H9 (cell line): ENCODE measurements at regions not wholly inside any gene's neighbourhood (a gene's known extent, or its start where the extent isn't known, plus 50 kb on each side); places are given as distances from the start of the nearest gene placed in this dataset.

ENCODE experiments used
- DNase-seq: peaks from one replicate; pipeline ENCODE4 v3.0.0-alpha.2; 2017
- H2AFZ ChIP-seq: one replicate; pipeline ENCODE4 v1.6.1; 2013; ENCODE audit warnings: mild to moderate bottlenecking, low read length, control low read depth, moderate library complexity
- H2AK5ac ChIP-seq: 2 replicates; pipeline ENCODE4 v1.6.1; 2013; ENCODE audit warnings: low read length, control low read depth, mixed read lengths; ENCODE audit not compliant: insufficient read length
- H2BK120ac ChIP-seq: one replicate; pipeline ENCODE4 v1.6.1; 2013; ENCODE audit warnings: low read depth, mild to moderate bottlenecking, low read length, control low read depth, inconsistent platforms; ENCODE audit not compliant: poor library complexity, severe bottlenecking
- H2BK12ac ChIP-seq: 2 replicates; pipeline ENCODE4 v1.6.1; 2013; ENCODE audit warnings: low read length, control low read depth, mixed read lengths, low read depth; ENCODE audit not compliant: insufficient read length
- H2BK15ac ChIP-seq: 2 replicates; pipeline ENCODE4 v1.6.1; 2013; ENCODE audit warnings: low read depth, low read length, control low read depth
- H2BK20ac ChIP-seq: one replicate; pipeline ENCODE4 v1.6.1; 2013; ENCODE audit warnings: low read depth, mild to moderate bottlenecking, low read length, control low read depth, inconsistent platforms; ENCODE audit not compliant: poor library complexity, severe bottlenecking
- H2BK5ac ChIP-seq: 2 replicates; pipeline ENCODE4 v1.6.1; 2013; ENCODE audit warnings: low read length, control low read depth, mixed read lengths; ENCODE audit not compliant: insufficient read length
- H3K14ac ChIP-seq: 2 replicates; pipeline ENCODE4 v1.6.1; 2013; ENCODE audit warnings: low read length, control low read depth; ENCODE audit not compliant: insufficient read depth
- H3K18ac ChIP-seq: 2 replicates; pipeline ENCODE4 v1.6.1; 2013; ENCODE audit warnings: low read depth, mild to moderate bottlenecking, mixed read lengths, low read length, control low read depth; ENCODE audit not compliant: insufficient read length
- H3K23ac ChIP-seq: 2 replicates; pipeline ENCODE4 v1.6.1; 2013; ENCODE audit warnings: low read length, control low read depth, mixed read lengths, low read depth; ENCODE audit not compliant: insufficient read length
- H3K23me2 ChIP-seq: 2 replicates; pipeline ENCODE4 v1.6.1; 2013; ENCODE audit warnings: low read depth, mild to moderate bottlenecking, mixed read lengths, low read length, control low read depth; ENCODE audit not compliant: insufficient read length, poor library complexity, severe bottlenecking
- H3K27ac ChIP-seq: 2 replicates; pipeline ENCODE4 v1.5.1; 2013; ENCODE audit warnings: low read length, control low read depth, mixed read lengths, low read depth; ENCODE audit not compliant: insufficient read length
- H3K27me3 ChIP-seq: 2 replicates; pipeline ENCODE4 v1.6.1; 2013; ENCODE audit warnings: low read length, control low read depth, inconsistent platforms; ENCODE audit not compliant: insufficient read depth
- H3K4ac ChIP-seq: 2 replicates; pipeline ENCODE4 v1.6.1; 2013; ENCODE audit warnings: low read depth, mild to moderate bottlenecking, control low read depth, inconsistent platforms, low read length, moderate library complexity
- H3K4me1 ChIP-seq: 2 replicates; pipeline ENCODE4 v1.6.1; 2013; ENCODE audit warnings: low read length, control low read depth, inconsistent platforms; ENCODE audit not compliant: insufficient read depth
- H3K4me2 ChIP-seq: 2 replicates; pipeline ENCODE4 v1.6.1; 2013; ENCODE audit warnings: low read length, control low read depth, mixed read lengths; ENCODE audit not compliant: insufficient read length, insufficient read depth
- H3K56ac ChIP-seq: 2 replicates; pipeline ENCODE4 v1.6.1; 2013; ENCODE audit warnings: low read depth, mild to moderate bottlenecking, mixed read lengths, low read length, control low read depth; ENCODE audit not compliant: insufficient read length
- H3K79me1 ChIP-seq: 2 replicates; pipeline ENCODE4 v1.6.1; 2013; ENCODE audit warnings: low read depth, mild to moderate bottlenecking, moderate library complexity, low read length, control low read depth, inconsistent platforms; ENCODE audit not compliant: insufficient read depth, poor library complexity, severe bottlenecking
- H3K79me2 ChIP-seq: 2 replicates; pipeline ENCODE4 v1.6.1; 2013; ENCODE audit warnings: low read length, control low read depth, inconsistent platforms; ENCODE audit not compliant: insufficient read depth
- H3K9ac ChIP-seq: 2 replicates; pipeline ENCODE4 v1.6.1; 2013; ENCODE audit warnings: low read length, control low read depth, mixed read lengths; ENCODE audit not compliant: insufficient read length; ENCODE audit errors: extremely low read depth
- H3K9me3 ChIP-seq: one replicate; pipeline ENCODE4 v1.6.1; 2013; ENCODE audit warnings: low read depth, low read length, inconsistent platforms; ENCODE audit not compliant: control insufficient read depth
- H3T11ph ChIP-seq: one replicate; pipeline ENCODE4 v1.6.1; 2013; ENCODE audit warnings: mild to moderate bottlenecking, low read length, control low read depth, inconsistent platforms
- H4K20me1 ChIP-seq: one replicate; pipeline ENCODE4 v1.6.1; 2013; ENCODE audit not compliant: control insufficient read depth, insufficient read length, insufficient read depth
- H4K5ac ChIP-seq: 2 replicates; pipeline ENCODE4 v1.6.1; 2013; ENCODE audit warnings: low read depth, mild to moderate bottlenecking, mixed read lengths, low read length, control low read depth; ENCODE audit not compliant: insufficient read length
- H4K8ac ChIP-seq: replicated peaks from 2 replicates; pipeline ENCODE4 v1.6.1; 2013; ENCODE audit warnings: low read length, control low read depth, mixed read lengths, low read depth; ENCODE audit not compliant: insufficient read length
- H4K91ac ChIP-seq: 2 replicates; pipeline ENCODE4 v1.6.1; 2013; ENCODE audit warnings: low read depth, mild to moderate bottlenecking, moderate library complexity, mixed read lengths, low read length, control low read depth; ENCODE audit not compliant: insufficient read length
- H3K27ac Mint-ChIP-seq, 3 experiments: 2 replicates in 2 of 3; 3 replicates in 1 of 3; pipeline ENCODE4 v1.8.0; 2020 to 2021; ENCODE audit warnings: mixed read lengths in 3 of 3, mild to moderate bottlenecking in 1 of 3, moderate library complexity in 1 of 3
- H3K27me3 Mint-ChIP-seq: 2 replicates; pipeline ENCODE4 v1.8.0; 2021; ENCODE audit warnings: low read depth, mild to moderate bottlenecking, moderate library complexity, mixed read lengths
- H3K36me3 Mint-ChIP-seq, 3 experiments: 2 replicates in 2 of 3; 3 replicates in 1 of 3; pipeline ENCODE4 v1.8.0; 2020 to 2021; ENCODE audit warnings: low read depth in 3 of 3, mixed read lengths in 3 of 3; ENCODE audit not compliant: insufficient read depth in 1 of 3
- H3K4me1 Mint-ChIP-seq, 2 experiments: 2 replicates each; pipeline ENCODE4 v1.8.0; 2020; ENCODE audit warnings: mixed read lengths in 2 of 2
- H3K4me3 Mint-ChIP-seq, 2 experiments: 2 replicates in 1 of 2; 3 replicates in 1 of 2; pipeline ENCODE4 v1.8.0; 2020 to 2021; ENCODE audit warnings: mild to moderate bottlenecking in 2 of 2, mixed read lengths in 2 of 2, moderate library complexity in 1 of 2
- H3K9me3 Mint-ChIP-seq, 2 experiments: 2 replicates in 1 of 2; 3 replicates in 1 of 2; pipeline ENCODE4 v1.8.0; 2020; ENCODE audit warnings: mild to moderate bottlenecking in 2 of 2, mixed read lengths in 2 of 2, moderate library complexity in 1 of 2
- WGBS: extraction: QIAGEN DNeasy Blood & Tissue Kit; methylation state at CpG from one replicate; pipeline ENCODE4 v1.1.7; 2013; ENCODE audit warnings: missing lambda C conversion rate, low lambda C conversion rate, mixed read lengths; ENCODE audit not compliant: insufficient read length; ENCODE audit errors: extremely low coverage; 5-methylcytosine and 5-hydroxymethylcytosine counted together
- TF ChIP-seq, protein P1 (sequence below): fragments of 200-600 bp; sonication (generic); conservative IDR thresholded peaks from 3 replicates; pipeline ENCODE4 v1.8.0; 2021; ENCODE audit warnings: antibody characterized with exemption, mild to moderate bottlenecking

GRCh38 chr15:86018679-86019078 lies 61.0 kb upstream of the AGBL1 start:
- H3K79me2 ChIP-seq, result no peaks in the 10 kb centered on the region
- H2BK12ac ChIP-seq, result no peak overlapping the region
- no peaks in the 10 kb centered on the region for H3K9me3 Mint-ChIP-seq
- H3K56ac ChIP-seq, result no peak overlapping the region
- DNase-seq, result no peak
- no peaks in the 10 kb centered on the region for H3K79me1 ChIP-seq
- H3K4me1 ChIP-seq, result no peaks in the 10 kb centered on the region
- no peak overlapping the region for H4K91ac ChIP-seq
- no peak overlapping the region for H3K4ac ChIP-seq
- H3K9ac ChIP-seq, result no peak overlapping the region
- H3K27me3 ChIP-seq, result no peaks in the 10 kb centered on the region
- no peak overlapping the region for H3K23ac ChIP-seq
- no CpG with 5 or more reads among the region's 5 CpGs for WGBS
- peaks cover 1% of the 10 kb centered on the region; the same call in 1 of the 2 replicates for H3K27me3 Mint-ChIP-seq
- 0 out of 2 replicates have a peak overlapping the region, but pooled peaks have one; percentile 39 for H3K14ac ChIP-seq
- no peak overlapping the region for H3K27ac ChIP-seq
- no peak overlapping the region for H3K4me2 ChIP-seq
- H2BK5ac ChIP-seq, result no peak overlapping the region
- no peaks in the 10 kb centered on the region for H3K9me3 ChIP-seq
- TF ChIP-seq, protein P1, sequence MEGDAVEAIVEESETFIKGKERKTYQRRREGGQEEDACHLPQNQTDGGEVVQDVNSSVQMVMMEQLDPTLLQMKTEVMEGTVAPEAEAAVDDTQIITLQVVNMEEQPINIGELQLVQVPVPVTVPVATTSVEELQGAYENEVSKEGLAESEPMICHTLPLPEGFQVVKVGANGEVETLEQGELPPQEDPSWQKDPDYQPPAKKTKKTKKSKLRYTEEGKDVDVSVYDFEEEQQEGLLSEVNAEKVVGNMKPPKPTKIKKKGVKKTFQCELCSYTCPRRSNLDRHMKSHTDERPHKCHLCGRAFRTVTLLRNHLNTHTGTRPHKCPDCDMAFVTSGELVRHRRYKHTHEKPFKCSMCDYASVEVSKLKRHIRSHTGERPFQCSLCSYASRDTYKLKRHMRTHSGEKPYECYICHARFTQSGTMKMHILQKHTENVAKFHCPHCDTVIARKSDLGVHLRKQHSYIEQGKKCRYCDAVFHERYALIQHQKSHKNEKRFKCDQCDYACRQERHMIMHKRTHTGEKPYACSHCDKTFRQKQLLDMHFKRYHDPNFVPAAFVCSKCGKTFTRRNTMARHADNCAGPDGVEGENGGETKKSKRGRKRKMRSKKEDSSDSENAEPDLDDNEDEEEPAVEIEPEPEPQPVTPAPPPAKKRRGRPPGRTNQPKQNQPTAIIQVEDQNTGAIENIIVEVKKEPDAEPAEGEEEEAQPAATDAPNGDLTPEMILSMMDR, result no peak
- no peak overlapping the region for H2BK120ac ChIP-seq
- no peaks in the 10 kb centered on the region for H3K23me2 ChIP-seq
- no peak overlapping the region for H4K8ac ChIP-seq
- H2BK20ac ChIP-seq, result no peak overlapping the region
- H3K4me3 Mint-ChIP-seq, result no peak overlapping the region
- H3K27ac Mint-ChIP-seq, result no peak overlapping the region
- no peak overlapping the region for H4K5ac ChIP-seq
- no peak overlapping the region for H2AK5ac ChIP-seq
- no peak overlapping the region for H3T11ph ChIP-seq
- H3K18ac ChIP-seq, result no peak overlapping the region
- no peaks in the 10 kb centered on the region for H4K20me1 ChIP-seq
- H3K4me1 Mint-ChIP-seq, result no peaks in the 10 kb centered on the region
- no peak overlapping the region for H2AFZ ChIP-seq
- no peak overlapping the region for H2BK15ac ChIP-seq
- H3K36me3 Mint-ChIP-seq, result no peaks in the 10 kb centered on the region
